Neutrophil (primary cell): ENCODE measurements at regions not wholly inside any gene's neighbourhood (a gene's known extent, or its start where the extent isn't known, plus 50 kb on each side); places are given as distances from the start of the nearest gene placed in this dataset.
"Not testable (repeated sequence)": the region's sequence is repeated elsewhere in the genome, so short reads cannot be mapped to it uniquely, and the experiment has no call there.

Experiments used
- H3K27ac ChIP-seq: fragments of 200-600 bp; sonication (generic); 2 replicates; pipeline ENCODE4 v1.5.1; 2016; ENCODE audit warnings: mild to moderate bottlenecking, moderate library complexity
- H3K27me3 ChIP-seq: fragments of 200-600 bp; sonication (generic); 2 replicates; pipeline ENCODE4 v1.6.0; 2016; ENCODE audit warnings: mild to moderate bottlenecking
- H3K36me3 ChIP-seq: fragments of 200-600 bp; sonication (generic); 2 replicates; pipeline ENCODE4 v1.5.1; 2017
- H3K4me1 ChIP-seq, 2 experiments: fragments of 200-600 bp in 1 of 2; sonication (generic) in 1 of 2; 1 replicate in 1 of 2; 2 replicates in 1 of 2; pipeline versions ENCODE4 v1.5.1 to v1.6.1; 2013 to 2016; ENCODE audit warnings: low read depth in 1 of 2, low read length in 1 of 2, mild to moderate bottlenecking in 1 of 2, moderate library complexity in 1 of 2; ENCODE audit not compliant: control insufficient read depth in 1 of 2, insufficient read depth in 1 of 2
- H3K4me3 ChIP-seq, 2 experiments: fragments of 200-600 bp in 1 of 2; sonication (generic) in 1 of 2; 1 replicate in 1 of 2; 2 replicates in 1 of 2; pipeline ENCODE4 v1.5.1; 2013 to 2016; ENCODE audit warnings: low read depth in 1 of 2, low read length in 1 of 2, mild to moderate bottlenecking in 1 of 2, moderate library complexity in 1 of 2
- H3K9me3 ChIP-seq: fragments of 200-600 bp; sonication (generic); 2 replicates; pipeline ENCODE4 v1.5.1; 2016
- TF ChIP-seq, protein P1 (sequence below): fragments of 200-600 bp; sonication (generic); IDR thresholded peaks from 2 replicates; pipeline ENCODE4 v1.5.1; 2016; ENCODE audit warnings: antibody characterized with exemption

DNA sequence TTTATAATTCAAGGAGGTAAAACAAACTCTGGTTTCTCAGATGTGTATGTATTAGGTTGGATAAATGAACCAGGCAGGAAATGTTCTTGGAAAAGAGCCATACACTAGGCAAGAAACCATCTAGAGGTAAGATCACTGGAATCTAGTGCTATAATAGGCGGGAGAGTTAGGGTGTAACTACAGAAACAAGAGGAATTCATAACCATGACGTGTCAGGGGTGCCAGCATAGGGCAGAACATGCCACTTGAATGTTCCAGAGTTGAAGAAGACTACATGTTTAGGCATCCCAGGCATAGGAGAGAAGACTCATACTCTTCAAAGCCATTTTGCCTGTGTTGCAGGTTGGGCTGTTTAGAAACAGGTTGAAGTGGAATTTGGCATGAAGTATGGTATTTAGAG is 198.7 kb downstream of the CCNG2 start:
- Histone ChIP-seq H3K9me3 (no peaks in the 10 kb centered on the region), H3K27ac (no peak overlapping the region), H3K4me3 (no peak overlapping the region), H3K4me1 (no peaks in the 10 kb centered on the region), H3K36me3 (no peaks in the 10 kb centered on the region), H3K27me3 (no peaks in the 10 kb centered on the region)
- TF ChIP-seq, protein P1, sequence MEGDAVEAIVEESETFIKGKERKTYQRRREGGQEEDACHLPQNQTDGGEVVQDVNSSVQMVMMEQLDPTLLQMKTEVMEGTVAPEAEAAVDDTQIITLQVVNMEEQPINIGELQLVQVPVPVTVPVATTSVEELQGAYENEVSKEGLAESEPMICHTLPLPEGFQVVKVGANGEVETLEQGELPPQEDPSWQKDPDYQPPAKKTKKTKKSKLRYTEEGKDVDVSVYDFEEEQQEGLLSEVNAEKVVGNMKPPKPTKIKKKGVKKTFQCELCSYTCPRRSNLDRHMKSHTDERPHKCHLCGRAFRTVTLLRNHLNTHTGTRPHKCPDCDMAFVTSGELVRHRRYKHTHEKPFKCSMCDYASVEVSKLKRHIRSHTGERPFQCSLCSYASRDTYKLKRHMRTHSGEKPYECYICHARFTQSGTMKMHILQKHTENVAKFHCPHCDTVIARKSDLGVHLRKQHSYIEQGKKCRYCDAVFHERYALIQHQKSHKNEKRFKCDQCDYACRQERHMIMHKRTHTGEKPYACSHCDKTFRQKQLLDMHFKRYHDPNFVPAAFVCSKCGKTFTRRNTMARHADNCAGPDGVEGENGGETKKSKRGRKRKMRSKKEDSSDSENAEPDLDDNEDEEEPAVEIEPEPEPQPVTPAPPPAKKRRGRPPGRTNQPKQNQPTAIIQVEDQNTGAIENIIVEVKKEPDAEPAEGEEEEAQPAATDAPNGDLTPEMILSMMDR = no peak

DNA sequence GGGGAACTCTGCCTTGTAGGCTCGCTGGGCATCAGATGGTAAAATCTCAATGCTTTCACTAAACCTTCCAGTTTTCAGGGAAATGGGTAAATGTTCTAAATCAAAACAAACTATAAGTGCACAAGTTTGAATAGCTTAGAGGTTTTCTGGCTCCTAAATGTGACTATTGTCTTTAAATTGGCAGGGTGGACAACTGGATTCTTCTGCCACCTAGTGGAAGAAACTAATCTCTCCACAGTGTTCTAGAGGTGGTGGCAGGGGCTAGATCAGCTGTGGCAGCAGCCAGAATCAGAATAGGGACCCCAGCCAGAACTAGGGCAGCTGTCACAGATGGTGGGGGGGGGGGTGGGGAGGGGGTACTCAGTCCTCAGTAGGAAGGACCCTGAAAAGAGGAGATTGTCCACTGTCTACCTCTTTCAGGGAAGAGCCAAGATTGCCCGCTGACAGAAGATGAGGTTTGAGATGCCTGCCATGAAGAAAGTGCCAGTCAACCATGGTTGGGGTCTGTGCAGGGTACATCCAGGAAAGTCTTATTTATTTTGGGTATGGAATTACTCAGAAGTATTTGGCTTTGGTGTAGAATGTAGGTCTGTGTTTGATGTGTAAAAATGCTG is 201.4 kb downstream of the CCNG2 start:
- Histone ChIP-seq H3K9me3 (no peaks in the 10 kb centered on the region), H3K4me1 (no peaks in the 10 kb centered on the region), H3K27me3 (no peaks in the 10 kb centered on the region), H3K4me3 (no peak overlapping the region), H3K36me3 (no peaks in the 10 kb centered on the region), H3K27ac (no peak overlapping the region)
- TF ChIP-seq, protein P1 = no peak

DNA sequence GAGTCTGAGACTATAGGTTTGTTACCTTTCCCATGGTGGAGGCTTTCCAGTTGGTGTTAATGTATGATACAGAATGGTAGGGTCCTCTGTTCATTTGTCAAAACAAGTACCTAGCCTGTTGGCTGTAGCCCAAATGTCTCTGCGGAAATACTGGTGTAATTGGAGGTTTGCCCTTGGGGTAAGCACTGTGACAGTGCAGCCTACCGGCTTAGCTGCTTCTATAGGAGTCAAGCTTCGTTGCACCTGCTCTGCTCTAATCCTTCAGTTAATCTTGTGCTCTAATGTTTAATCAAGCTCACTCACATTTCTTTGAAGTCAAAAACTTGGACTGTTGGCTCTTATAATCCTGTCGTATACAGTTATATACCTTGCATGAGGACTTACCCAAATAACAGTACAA is 203.4 kb downstream of the CCNG2 start:
- TF ChIP-seq, protein P1 = no peak
- Histone ChIP-seq H3K9me3 (no peaks in the 10 kb centered on the region), H3K36me3 (no peaks in the 10 kb centered on the region), H3K27ac (no peak overlapping the region), H3K4me3 (no peak overlapping the region), H3K4me1 (no peaks in the 10 kb centered on the region), H3K27me3 (no peaks in the 10 kb centered on the region)

DNA sequence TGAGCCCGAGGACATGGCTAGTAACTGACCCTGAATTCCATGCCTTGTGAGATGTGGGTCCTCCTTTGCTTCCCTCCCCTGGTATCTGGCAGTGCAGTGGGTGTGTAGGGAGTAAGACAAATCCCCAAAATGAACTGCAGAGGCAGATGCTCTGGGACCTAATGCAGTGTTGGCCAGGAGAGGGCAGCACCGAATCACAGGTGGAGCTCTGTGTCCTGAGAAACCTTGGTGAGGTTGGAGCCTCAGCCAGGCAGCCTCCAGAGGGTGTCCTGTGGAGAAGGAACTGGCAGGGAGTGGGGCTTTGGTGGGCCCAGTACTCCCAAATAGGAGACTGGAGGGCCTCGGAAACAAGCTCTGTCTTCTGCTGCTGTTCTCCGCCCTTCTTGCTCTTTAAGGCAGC is 209.9 kb downstream of the CCNG2 start:
- not testable (repeated sequence) for H3K4me3 ChIP-seq, H3K27me3 ChIP-seq, H3K36me3 ChIP-seq

DNA sequence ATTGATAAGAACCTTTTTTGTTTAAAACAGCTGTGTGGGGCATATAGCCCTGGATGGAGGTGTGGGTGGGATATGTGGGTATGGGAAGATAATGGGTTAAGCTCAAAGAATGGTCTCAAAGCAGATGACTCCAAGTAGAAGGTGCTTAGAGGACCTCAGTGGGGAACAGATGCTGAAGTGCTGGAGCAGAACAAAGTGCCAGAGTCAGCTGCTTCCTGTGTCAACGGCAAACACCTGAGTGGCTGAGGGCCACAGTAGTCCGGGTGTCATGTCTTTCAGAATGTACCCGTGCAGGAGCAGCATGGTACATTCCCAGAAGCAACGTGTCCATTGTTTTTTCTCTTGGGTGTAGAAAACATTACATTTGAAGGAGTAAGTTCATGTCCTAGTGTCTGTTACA is 210.6 kb downstream of the CCNG2 start:
- Histone ChIP-seq H3K36me3 (no peaks in the 10 kb centered on the region), H3K9me3 (no peaks in the 10 kb centered on the region), H3K4me3 (no peak overlapping the region), H3K27ac (no peak overlapping the region), H3K4me1 (no peaks in the 10 kb centered on the region), H3K27me3 (no peaks in the 10 kb centered on the region)
- TF ChIP-seq, protein P1 = no peak

More for the DNA sequence above, 209.9 kb downstream of the CCNG2 start:
- not testable (repeated sequence) for H3K9me3 ChIP-seq, H3K4me1 ChIP-seq, H3K27ac ChIP-seq

DNA sequence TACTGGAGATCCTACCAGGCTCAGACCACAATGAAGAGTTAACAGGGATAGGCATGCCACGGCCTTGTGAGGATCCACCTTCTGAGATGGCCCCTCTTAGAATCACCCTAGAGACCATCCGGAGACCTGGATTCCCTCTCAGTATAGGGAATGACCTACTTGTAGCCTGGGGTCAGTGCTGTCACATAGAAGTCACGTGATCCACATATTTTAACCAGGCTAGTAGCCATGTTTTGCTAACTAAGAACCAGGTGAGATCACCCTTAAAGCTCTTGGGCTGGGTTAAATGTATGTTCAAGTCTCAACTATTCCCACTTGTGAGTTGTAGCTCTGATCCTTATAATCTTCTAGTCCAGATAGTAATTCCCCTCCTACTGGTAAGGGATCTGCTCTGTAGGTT is 215.4 kb downstream of the CCNG2 start:
- TF ChIP-seq, protein P1 = no peak
- Histone ChIP-seq H3K4me1 (no peaks in the 10 kb centered on the region), H3K4me3 (no peak overlapping the region), H3K9me3 (no peaks in the 10 kb centered on the region), H3K27ac (no peak overlapping the region), H3K36me3 (no peaks in the 10 kb centered on the region), H3K27me3 (no peaks in the 10 kb centered on the region)
